HEK293 (cell line): ENCODE measurements at regions not wholly inside any gene's neighbourhood (a gene's known extent, or its start where the extent isn't known, plus 50 kb on each side); places are given as distances from the start of the nearest gene placed in this dataset.

Experiments
- ATF2 ChIP-seq: fragments of 450-650 bp; formaldehyde crosslinking; IDR thresholded peaks from 2 replicates; pipeline ENCODE4 v1.5.1; 2016; ENCODE audit warnings: missing biosample characterization, missing genetic modification characterization, low read depth
- BCL11B ChIP-seq: fragments of 450-650 bp; formaldehyde crosslinking; IDR thresholded peaks from 2 replicates; pipeline ENCODE4 v1.5.1; 2016; ENCODE audit warnings: low read depth, missing biosample characterization, missing genetic modification characterization
- KLF9 ChIP-seq: fragments of 450-650 bp; formaldehyde crosslinking; IDR thresholded peaks from 2 replicates; pipeline ENCODE4 v1.5.1; 2016; ENCODE audit warnings: missing biosample characterization, missing genetic modification characterization, low read depth
- PRDM2 ChIP-seq: fragments of 450-650 bp; formaldehyde crosslinking; IDR thresholded peaks from 2 replicates; pipeline ENCODE4 v1.5.1; 2016; ENCODE audit warnings: missing biosample characterization, missing genetic modification characterization, borderline replicate concordance
- ZBTB1 ChIP-seq: fragments of 450-650 bp; formaldehyde crosslinking; IDR thresholded peaks from 2 replicates; pipeline ENCODE4 v1.5.1; 2016; ENCODE audit warnings: missing biosample characterization, missing genetic modification characterization
- ZBTB20 ChIP-seq: fragments of 450-650 bp; formaldehyde crosslinking; IDR thresholded peaks from 2 replicates; pipeline ENCODE4 v1.5.1; 2016; ENCODE audit warnings: missing biosample characterization, missing genetic modification characterization
- ZEB2 ChIP-seq: fragments of 450-650 bp; formaldehyde crosslinking; IDR thresholded peaks from 2 replicates; pipeline ENCODE4 v1.5.1; 2016; ENCODE audit warnings: missing biosample characterization, missing genetic modification characterization
- ZFP37 ChIP-seq: fragments of 450-650 bp; formaldehyde crosslinking; IDR thresholded peaks from 2 replicates; pipeline ENCODE4 v1.5.1; 2016; ENCODE audit warnings: missing biosample characterization, missing genetic modification characterization
- ZFP41 ChIP-seq: fragments of 450-650 bp; formaldehyde crosslinking; IDR thresholded peaks from 2 replicates; pipeline ENCODE4 v1.5.1; 2016; ENCODE audit warnings: missing biosample characterization, missing genetic modification characterization, borderline replicate concordance
- ZNF112 ChIP-seq: fragments of 450-650 bp; formaldehyde crosslinking; IDR thresholded peaks from 2 replicates; pipeline ENCODE4 v1.5.0; 2017; ENCODE audit warnings: missing biosample characterization, missing genetic modification characterization
- ZNF146 ChIP-seq: fragments of 450-650 bp; formaldehyde crosslinking; IDR thresholded peaks from 2 replicates; pipeline ENCODE4 v1.5.1; 2016; ENCODE audit warnings: missing biosample characterization, missing genetic modification characterization
- ZNF174 ChIP-seq: fragments of 450-650 bp; formaldehyde crosslinking; IDR thresholded peaks from 2 replicates; pipeline ENCODE4 v1.5.0; 2017; ENCODE audit warnings: missing biosample characterization, mild to moderate bottlenecking, missing genetic modification characterization
- ZNF19 ChIP-seq: fragments of 450-650 bp; formaldehyde crosslinking; IDR thresholded peaks from 2 replicates; pipeline ENCODE4; 2016; ENCODE audit warnings: missing biosample characterization, missing genetic modification characterization, low read depth
- ZNF211 ChIP-seq: fragments of 450-650 bp; formaldehyde crosslinking; IDR thresholded peaks from 2 replicates; pipeline ENCODE4 v1.5.1; 2016; ENCODE audit warnings: low read depth, missing biosample characterization, missing genetic modification characterization
- ZNF223 ChIP-seq: fragments of 450-650 bp; formaldehyde crosslinking; IDR thresholded peaks from 2 replicates; pipeline ENCODE4 v1.5.1; 2016; ENCODE audit warnings: missing biosample characterization, missing genetic modification characterization
- ZNF23 ChIP-seq: fragments of 450-650 bp; formaldehyde crosslinking; IDR thresholded peaks from 2 replicates; pipeline ENCODE4 v1.5.1; 2016; ENCODE audit warnings: missing biosample characterization, missing genetic modification characterization, borderline replicate concordance
- ZNF26 ChIP-seq: fragments of 450-650 bp; formaldehyde crosslinking; IDR thresholded peaks from 2 replicates; pipeline ENCODE4 v1.5.1; 2016; ENCODE audit warnings: missing biosample characterization, missing genetic modification characterization
- ZNF391 ChIP-seq: fragments of 450-650 bp; formaldehyde crosslinking; IDR thresholded peaks from 2 replicates; pipeline ENCODE4 v1.5.1; 2016; ENCODE audit warnings: low read depth, missing biosample characterization, missing genetic modification characterization, borderline replicate concordance
- ZNF623 ChIP-seq: fragments of 450-650 bp; formaldehyde crosslinking; IDR thresholded peaks from 2 replicates; pipeline ENCODE4 v1.5.1; 2016; ENCODE audit warnings: missing biosample characterization, missing genetic modification characterization
- ZNF677 ChIP-seq: fragments of 450-650 bp; IDR thresholded peaks from 2 replicates; pipeline ENCODE4 v1.5.0; 2018; ENCODE audit warnings: missing biosample characterization, mild to moderate bottlenecking, missing genetic modification characterization, moderate library complexity
- ZNF76 ChIP-seq: fragments of 450-650 bp; formaldehyde crosslinking; IDR thresholded peaks from 2 replicates; pipeline ENCODE4; 2016; ENCODE audit warnings: low read depth, missing biosample characterization, missing genetic modification characterization, borderline replicate concordance
- ZSCAN18 ChIP-seq: fragments of 450-650 bp; formaldehyde crosslinking; IDR thresholded peaks from 2 replicates; pipeline ENCODE4 v1.5.1; 2016; ENCODE audit warnings: missing biosample characterization, missing genetic modification characterization
- TF ChIP-seq, protein P1 (sequence below): fragments of 450-650 bp; formaldehyde crosslinking; IDR thresholded peaks from 2 replicates; pipeline ENCODE4 v1.5.1; 2016; ENCODE audit warnings: missing biosample characterization, missing genetic modification characterization
- TF ChIP-seq, protein P2 (sequence below): fragments of 450-650 bp; formaldehyde crosslinking; IDR thresholded peaks from 2 replicates; pipeline ENCODE4 v1.5.1; 2016; ENCODE audit warnings: missing biosample characterization, missing genetic modification characterization

- no peak for TF ChIP-seq ATF2 (tag by site-specific recombination)
- TF ChIP-seq ZEB2 (tag by site-specific recombination), result peak; percentile 94
- no peak for TF ChIP-seq ZNF211 (tag by site-specific recombination)
- peak; percentile 83; the same call in 1 of the 2 replicates for TF ChIP-seq ZBTB1
- TF ChIP-seq, protein P1, sequence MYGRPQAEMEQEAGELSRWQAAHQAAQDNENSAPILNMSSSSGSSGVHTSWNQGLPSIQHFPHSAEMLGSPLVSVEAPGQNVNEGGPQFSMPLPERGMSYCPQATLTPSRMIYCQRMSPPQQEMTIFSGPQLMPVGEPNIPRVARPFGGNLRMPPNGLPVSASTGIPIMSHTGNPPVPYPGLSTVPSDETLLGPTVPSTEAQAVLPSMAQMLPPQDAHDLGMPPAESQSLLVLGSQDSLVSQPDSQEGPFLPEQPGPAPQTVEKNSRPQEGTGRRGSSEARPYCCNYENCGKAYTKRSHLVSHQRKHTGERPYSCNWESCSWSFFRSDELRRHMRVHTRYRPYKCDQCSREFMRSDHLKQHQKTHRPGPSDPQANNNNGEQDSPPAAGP (tag by site-specific recombination), result peak; percentile 47; the same call in 1 of the 2 replicates
- TF ChIP-seq ZNF26 (tag by site-specific recombination), result no peak
- no peak for TF ChIP-seq KLF9 (tag by site-specific recombination)
- no peak for TF ChIP-seq ZFP37 (tag by site-specific recombination)
- TF ChIP-seq, protein P2, sequence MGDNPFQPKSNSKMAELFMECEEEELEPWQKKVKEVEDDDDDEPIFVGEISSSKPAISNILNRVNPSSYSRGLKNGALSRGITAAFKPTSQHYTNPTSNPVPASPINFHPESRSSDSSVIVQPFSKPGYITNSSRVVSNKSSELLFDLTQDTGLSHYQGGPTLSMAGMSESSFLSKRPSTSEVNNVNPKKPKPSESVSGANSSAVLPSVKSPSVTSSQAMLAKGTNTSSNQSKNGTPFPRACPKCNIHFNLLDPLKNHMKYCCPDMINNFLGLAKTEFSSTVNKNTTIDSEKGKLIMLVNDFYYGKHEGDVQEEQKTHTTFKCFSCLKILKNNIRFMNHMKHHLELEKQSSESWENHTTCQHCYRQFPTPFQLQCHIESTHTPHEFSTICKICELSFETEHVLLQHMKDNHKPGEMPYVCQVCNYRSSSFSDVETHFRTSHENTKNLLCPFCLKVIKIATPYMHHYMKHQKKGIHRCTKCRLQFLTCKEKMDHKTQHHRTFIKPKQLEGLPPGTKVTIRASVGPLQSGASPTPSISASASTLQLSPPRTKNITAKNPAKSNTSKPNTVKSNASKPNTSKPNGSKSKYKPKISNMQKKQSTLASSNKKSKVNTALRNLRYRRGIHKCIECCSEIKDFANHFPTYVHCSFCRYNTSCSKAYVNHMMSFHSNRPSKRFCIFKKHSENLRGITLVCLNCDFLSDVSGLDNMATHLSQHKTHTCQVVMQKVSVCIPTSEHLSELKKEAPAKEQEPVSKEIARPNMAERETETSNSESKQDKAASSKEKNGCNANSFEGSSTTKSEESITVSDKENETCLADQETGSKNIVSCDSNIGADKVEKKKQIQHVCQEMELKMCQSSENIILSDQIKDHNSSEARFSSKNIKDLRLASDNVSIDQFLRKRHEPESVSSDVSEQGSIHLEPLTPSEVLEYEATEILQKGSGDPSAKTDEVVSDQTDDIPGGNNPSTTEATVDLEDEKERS (tag by site-specific recombination), result no peak
- TF ChIP-seq ZNF19 (tag by site-specific recombination), result no peak
- TF ChIP-seq ZNF23 (tag by site-specific recombination), result no peak
- TF ChIP-seq ZNF174 (tag by site-specific recombination), result no peak
- TF ChIP-seq ZFP41, result no peak
- TF ChIP-seq ZSCAN18 (tag by site-specific recombination), result no peak
- TF ChIP-seq ZNF146, result no peak
- TF ChIP-seq ZNF623, result no peak
- no peak for TF ChIP-seq ZBTB20
- no peak for TF ChIP-seq ZNF391 (tag by site-specific recombination)
- TF ChIP-seq ZNF76 (tag by site-specific recombination), result no peak
- TF ChIP-seq PRDM2, result no peak
- no peak for TF ChIP-seq BCL11B (tag by site-specific recombination)
- TF ChIP-seq ZNF112 (tag by site-specific recombination), result no peak
- TF ChIP-seq ZNF223 (tag by site-specific recombination), result no peak
- no peak for TF ChIP-seq ZNF677 (tag by site-specific recombination)
Measured at GRCh38 chr15:70200511-70201424, 103.1 kb upstream of the TLE3 start (continued).
